ENCODE measurements at regions not wholly inside any gene's neighbourhood (a gene's known extent, or its start where the extent isn't known, plus 50 kb on each side); places are given as distances from the start of the nearest gene placed in this dataset.

GRCh38 chr11:116356451-116356850 lies 416.3 kb downstream of the BUD13 start:
- Histone ChIP-seq H3K27ac (ENCODE audit: low read length) (no peak overlapping the region), H3K9me3 (ENCODE audit: control insufficient read depth, insufficient read depth, low read length) (no peaks in the 10 kb centered on the region), H3K4me1 (ENCODE audit: control insufficient read depth, insufficient read depth, low read length) (no peaks in the 10 kb centered on the region), H3K27me3 (ENCODE audit: control insufficient read depth, insufficient read depth, low read length) (no peaks in the 10 kb centered on the region), H3K36me3 (ENCODE audit: control insufficient read depth, insufficient read depth, low read length) (no peaks in the 10 kb centered on the region), H3K4me3 (ENCODE audit: low read length) (no peak overlapping the region)
- intact Hi-C loops (cut with micrococcal nuclease): no loop called here
- H3K27ac Mint-ChIP-seq: no peak overlapping the region
- H3K9me3 Mint-ChIP-seq: no peaks in the 10 kb centered on the region
- no peaks in the 10 kb centered on the region for H3K4me1 Mint-ChIP-seq
- ATAC-seq (no peak), DNase-seq (no peak)
- H3K4me3 Mint-ChIP-seq: no peak overlapping the region
- H3K36me3 Mint-ChIP-seq: no peaks in the 10 kb centered on the region
- peaks cover 8 to 10% of the 10 kb centered on the region in 2 donors for H3K27me3 Mint-ChIP-seq (ENCODE audit: low read depth in 2 of 2)
- 52% methylated on average over 7 of the region's 7 CpGs for WGBS (ENCODE audit: insufficient coverage)
- TF ChIP-seq, protein P1, sequence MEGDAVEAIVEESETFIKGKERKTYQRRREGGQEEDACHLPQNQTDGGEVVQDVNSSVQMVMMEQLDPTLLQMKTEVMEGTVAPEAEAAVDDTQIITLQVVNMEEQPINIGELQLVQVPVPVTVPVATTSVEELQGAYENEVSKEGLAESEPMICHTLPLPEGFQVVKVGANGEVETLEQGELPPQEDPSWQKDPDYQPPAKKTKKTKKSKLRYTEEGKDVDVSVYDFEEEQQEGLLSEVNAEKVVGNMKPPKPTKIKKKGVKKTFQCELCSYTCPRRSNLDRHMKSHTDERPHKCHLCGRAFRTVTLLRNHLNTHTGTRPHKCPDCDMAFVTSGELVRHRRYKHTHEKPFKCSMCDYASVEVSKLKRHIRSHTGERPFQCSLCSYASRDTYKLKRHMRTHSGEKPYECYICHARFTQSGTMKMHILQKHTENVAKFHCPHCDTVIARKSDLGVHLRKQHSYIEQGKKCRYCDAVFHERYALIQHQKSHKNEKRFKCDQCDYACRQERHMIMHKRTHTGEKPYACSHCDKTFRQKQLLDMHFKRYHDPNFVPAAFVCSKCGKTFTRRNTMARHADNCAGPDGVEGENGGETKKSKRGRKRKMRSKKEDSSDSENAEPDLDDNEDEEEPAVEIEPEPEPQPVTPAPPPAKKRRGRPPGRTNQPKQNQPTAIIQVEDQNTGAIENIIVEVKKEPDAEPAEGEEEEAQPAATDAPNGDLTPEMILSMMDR (IDR thresholded peaks at IDR 0.05): no peak

GRCh38 chr11:116355104-116355503 lies 417.7 kb downstream of the BUD13 start:
- ATAC-seq: no peak
- Mint-ChIP-seq H3K4me3 (no peak overlapping the region), H3K27me3 (ENCODE audit: low read depth in 2 of 2) (peaks cover 6 to 9% of the 10 kb centered on the region in 2 donors), H3K9me3 (no peaks in the 10 kb centered on the region), H3K4me1 (no peaks in the 10 kb centered on the region), H3K27ac (no peak overlapping the region), H3K36me3 (no peaks in the 10 kb centered on the region)
- Histone ChIP-seq H3K9me3 (ENCODE audit: control insufficient read depth, insufficient read depth, low read length) (no peaks in the 10 kb centered on the region), H3K36me3 (ENCODE audit: control insufficient read depth, insufficient read depth, low read length) (no peaks in the 10 kb centered on the region), H3K27me3 (ENCODE audit: control insufficient read depth, insufficient read depth, low read length) (no peaks in the 10 kb centered on the region), H3K4me3 (ENCODE audit: low read length) (no peak overlapping the region), H3K4me1 (ENCODE audit: control insufficient read depth, insufficient read depth, low read length) (no peaks in the 10 kb centered on the region), H3K27ac (ENCODE audit: low read length) (no peak overlapping the region)
- no peak for DNase-seq
- TF ChIP-seq, protein P1 (IDR thresholded peaks at IDR 0.05): no peak
- intact Hi-C loops (cut with micrococcal nuclease): no loop called here
- WGBS (ENCODE audit: insufficient coverage): 73% methylated on average over 1 of the region's 1 CpG

- H3K36me3 ChIP-seq (ENCODE audit: control insufficient read depth, insufficient read depth, low read length): no peaks in the 10 kb centered on the region
- no peaks in the 10 kb centered on the region for H3K4me1 ChIP-seq (ENCODE audit: control insufficient read depth, insufficient read depth, low read length)
- Mint-ChIP-seq H3K36me3 (no peaks in the 10 kb centered on the region), H3K4me1 (no peaks in the 10 kb centered on the region), H3K27ac (no peak overlapping the region), H3K27me3 (ENCODE audit: low read depth in 2 of 2) (peaks cover 4 to 6% of the 10 kb centered on the region in 2 donors), H3K9me3 (no peaks in the 10 kb centered on the region), H3K4me3 (no peak overlapping the region)
- DNase-seq: no peak
- intact Hi-C loops (cut with micrococcal nuclease): no loop called here
- ATAC-seq: no peak
- H3K27ac ChIP-seq (ENCODE audit: low read length): no peak overlapping the region
- 67% methylated on average over 7 of the region's 7 CpGs for WGBS (ENCODE audit: insufficient coverage)
- H3K4me3 ChIP-seq (ENCODE audit: low read length): no peak overlapping the region
- H3K9me3 ChIP-seq (ENCODE audit: control insufficient read depth, insufficient read depth, low read length): no peaks in the 10 kb centered on the region
- TF ChIP-seq, protein P1 (IDR thresholded peaks at IDR 0.05): no peak
- no peaks in the 10 kb centered on the region for H3K27me3 ChIP-seq (ENCODE audit: control insufficient read depth, insufficient read depth, low read length)
Observed at GRCh38 chr11:116353589-116353988, 419.2 kb downstream of the BUD13 start.

DNA sequence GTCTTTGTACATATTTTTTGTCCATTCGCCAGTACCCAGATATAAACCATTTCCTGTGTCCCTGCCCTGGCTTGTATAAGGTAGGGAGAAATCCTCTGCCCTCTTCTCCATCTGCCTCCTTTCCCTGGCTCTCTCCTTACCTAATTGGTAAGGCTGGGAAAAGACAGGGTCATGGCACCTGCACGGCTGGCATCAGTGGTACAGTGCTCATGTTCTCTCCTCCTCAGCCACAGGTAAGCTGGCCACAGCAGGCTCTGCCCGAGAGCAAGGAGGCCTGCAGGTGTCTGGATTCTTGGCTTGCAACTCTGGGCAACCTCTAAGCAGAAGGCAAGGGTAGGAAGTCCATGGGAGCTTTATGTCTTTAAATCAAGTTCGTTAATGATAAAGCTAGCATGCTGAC lies 419.9 kb downstream of the BUD13 start:
- H3K36me3 Mint-ChIP-seq: no peaks in the 10 kb centered on the region
- WGBS (ENCODE audit: insufficient coverage): 91% methylated on average over 3 of the region's 4 CpGs
- Histone ChIP-seq H3K9me3 (ENCODE audit: control insufficient read depth, insufficient read depth, low read length) (no peaks in the 10 kb centered on the region), H3K4me1 (ENCODE audit: control insufficient read depth, insufficient read depth, low read length) (no peaks in the 10 kb centered on the region), H3K4me3 (ENCODE audit: low read length) (no peak overlapping the region), H3K27ac (ENCODE audit: low read length) (no peak overlapping the region), H3K36me3 (ENCODE audit: control insufficient read depth, insufficient read depth, low read length) (no peaks in the 10 kb centered on the region), H3K27me3 (ENCODE audit: control insufficient read depth, insufficient read depth, low read length) (no peaks in the 10 kb centered on the region)
- no peaks in the 10 kb centered on the region for H3K4me1 Mint-ChIP-seq
- no peak overlapping the region for H3K27ac Mint-ChIP-seq
- peaks cover 1 to 6% of the 10 kb centered on the region in 2 donors for H3K27me3 Mint-ChIP-seq (ENCODE audit: low read depth in 2 of 2)
- intact Hi-C loops (cut with micrococcal nuclease): no loop called here
- no peaks in the 10 kb centered on the region for H3K9me3 Mint-ChIP-seq
- TF ChIP-seq, protein P1 (IDR thresholded peaks at IDR 0.05): no peak
- H3K4me3 Mint-ChIP-seq: no peak overlapping the region
- ATAC-seq (no peak), DNase-seq (no peak)
